IPS-NIHi7 (cell line): ENCODE measurements at regions not wholly inside any gene's neighbourhood (a gene's known extent, or its start where the extent isn't known, plus 50 kb on each side); places are given as distances from the start of the nearest gene placed in this dataset.

Experiments used
- DNase-seq: peaks from one replicate; pipeline ENCODE4 v3.0.0; 2012; ENCODE audit warnings: mixed read lengths; ENCODE audit errors: extremely low spot score

DNA sequence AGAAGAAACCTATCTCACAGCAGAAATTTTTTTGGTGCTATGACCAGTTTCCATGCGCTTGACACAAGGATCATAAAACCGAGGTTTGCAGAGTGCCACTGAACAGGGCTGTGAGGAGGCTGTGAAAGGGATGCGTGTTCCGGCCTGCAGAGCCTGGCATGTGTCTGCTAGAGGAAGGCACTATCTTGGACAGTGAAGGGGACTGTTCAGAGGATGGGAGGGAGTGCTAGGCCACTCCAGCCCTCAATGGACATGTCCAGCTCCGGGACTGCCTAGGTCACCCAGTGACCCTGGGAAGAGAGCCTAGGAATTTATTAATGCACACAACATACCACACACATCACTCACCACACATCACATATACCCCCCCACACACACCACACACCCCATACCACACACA is 275.9 kb downstream of the GADD45G start:
- no peak for DNase-seq

- no peak for DNase-seq
These were observed 276.6 kb downstream of the GADD45G start for GRCh38 chr9:89881431-89881830.

DNA sequence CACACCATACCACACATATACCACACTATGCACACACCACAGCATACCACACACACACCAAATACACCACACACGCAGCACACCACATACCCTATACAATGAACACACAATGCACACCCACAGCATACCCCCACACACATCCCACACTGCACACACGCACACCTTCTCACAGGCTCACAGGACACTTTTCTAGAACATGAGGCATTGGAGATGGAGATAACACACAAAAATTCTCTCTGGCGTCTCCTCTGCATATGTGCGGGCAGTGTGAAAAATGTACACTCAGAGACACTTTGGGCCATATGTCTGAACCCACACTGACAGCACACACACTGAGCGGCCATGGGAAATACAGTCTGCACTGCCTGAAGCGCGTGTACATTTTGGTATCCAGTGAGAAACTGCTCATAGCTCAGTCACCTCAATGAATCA is 278.1 kb downstream of the GADD45G start:
- DNase-seq = no peak

DNA sequence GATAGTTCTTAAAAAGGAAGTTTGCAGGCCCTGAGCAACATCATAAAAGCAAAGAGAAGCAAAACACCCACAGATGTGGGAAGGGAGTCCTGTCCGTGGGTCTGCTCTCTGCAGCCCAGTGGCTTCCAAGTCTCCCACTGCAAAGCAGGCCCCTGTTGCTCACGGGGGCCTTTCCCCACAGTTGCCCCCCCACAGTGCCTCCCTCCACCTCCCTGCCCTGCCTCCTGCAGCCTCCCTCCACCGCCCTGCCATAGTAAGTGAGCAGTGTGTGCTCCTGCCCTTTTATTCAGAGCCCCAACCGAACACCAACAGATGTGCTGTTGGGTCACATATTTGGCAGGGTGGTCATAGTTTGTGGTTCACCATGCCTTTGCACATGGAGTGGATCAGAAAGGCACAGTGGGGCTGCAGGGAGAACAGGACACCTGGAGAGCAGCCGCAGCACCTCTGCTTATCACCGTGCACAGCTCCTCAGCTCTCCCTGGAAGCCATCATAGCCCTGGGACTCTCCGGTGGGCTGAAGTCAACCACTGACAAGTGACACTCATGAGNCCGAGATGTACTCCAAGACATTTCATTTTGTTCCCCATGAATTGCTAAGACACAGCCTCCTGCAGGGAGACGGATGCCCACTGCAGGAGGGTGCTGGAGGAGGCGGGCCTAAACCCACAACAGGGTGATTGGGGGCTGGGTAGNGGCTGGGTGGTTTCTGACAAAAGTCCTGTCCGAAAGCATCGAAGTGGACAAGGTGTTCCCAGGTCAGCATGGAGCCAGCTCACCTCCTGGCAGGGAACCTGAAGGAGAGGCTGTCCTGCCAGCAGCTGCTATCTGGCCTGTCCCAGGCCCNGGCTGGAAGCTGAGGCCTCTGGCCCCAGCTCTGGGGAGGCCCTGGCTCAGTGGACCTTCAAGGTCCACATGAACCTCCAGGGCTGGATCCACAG is 278.9 kb downstream of the GADD45G start:
- no peak for DNase-seq

- no peak for DNase-seq
These were observed 279.7 kb downstream of the GADD45G start for GRCh38 chr9:89884356-89885083.

DNA sequence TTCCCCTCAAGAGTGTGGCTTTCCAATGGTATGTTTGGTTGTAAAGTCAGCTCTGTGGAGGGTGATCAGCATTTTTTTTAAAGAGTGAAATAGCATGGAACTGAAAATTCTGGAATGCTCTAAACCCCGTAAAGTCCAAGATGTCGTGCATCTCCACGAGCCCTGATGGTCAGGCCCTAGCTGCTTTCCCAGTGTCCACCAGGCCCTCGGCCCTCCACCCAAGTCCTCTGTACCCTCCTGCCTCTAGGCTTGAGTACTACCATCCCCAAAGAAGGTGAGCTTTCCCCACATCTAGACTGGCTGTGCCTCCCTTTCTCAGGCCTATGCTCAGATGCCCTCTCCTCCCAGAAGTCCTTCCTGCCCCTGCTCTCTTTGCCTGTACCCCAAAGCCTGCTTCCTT is 280.3 kb downstream of the GADD45G start:
- no peak for DNase-seq

- no peak for DNase-seq
These were observed 281.5 kb downstream of the GADD45G start for GRCh38 chr9:89886281-89886700.

DNA sequence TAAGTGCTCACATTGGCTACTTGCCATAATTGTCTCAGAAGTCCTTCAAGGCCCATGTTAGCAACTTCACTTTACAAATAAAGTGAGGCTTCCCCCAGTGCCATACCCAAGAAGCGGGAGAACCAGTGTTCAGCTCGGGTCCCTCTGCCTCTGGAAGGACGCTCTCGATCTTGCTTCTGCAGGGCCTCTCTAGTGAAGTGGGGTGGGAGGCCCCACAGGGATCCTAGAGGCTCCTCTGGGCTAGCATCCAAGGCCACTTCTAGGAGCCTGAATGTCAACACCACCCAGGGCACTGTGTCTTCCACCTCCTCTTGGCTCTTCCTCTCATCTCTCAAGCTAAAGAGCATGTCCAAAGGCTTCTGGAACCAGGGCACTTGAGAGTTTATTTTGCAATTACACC is 282.5 kb downstream of the GADD45G start:
- DNase-seq = no peak

GRCh38 chr9:89888233-89888632 is 283.4 kb downstream of the GADD45G start:
- no peak for DNase-seq

DNA sequence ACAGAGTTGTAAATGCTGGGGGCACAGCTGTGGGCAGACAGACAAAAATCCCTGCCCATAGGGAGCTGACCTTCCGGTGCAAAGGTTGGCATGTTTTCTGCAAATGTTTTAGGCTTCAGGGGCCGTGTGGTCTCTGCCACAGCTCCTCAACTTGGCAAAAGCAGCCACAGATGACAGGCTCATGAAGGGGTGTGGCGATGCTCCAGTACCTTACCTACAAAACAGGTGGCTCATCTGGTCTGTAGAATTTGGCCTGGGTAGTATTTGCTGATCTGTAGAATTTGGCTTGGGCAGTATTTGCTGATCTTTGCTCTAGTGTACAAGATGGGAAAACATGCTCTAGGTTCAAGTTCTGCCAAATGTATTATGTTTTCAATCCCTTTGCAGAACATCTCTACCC is 283.9 kb downstream of the GADD45G start:
- no peak for DNase-seq

DNA sequence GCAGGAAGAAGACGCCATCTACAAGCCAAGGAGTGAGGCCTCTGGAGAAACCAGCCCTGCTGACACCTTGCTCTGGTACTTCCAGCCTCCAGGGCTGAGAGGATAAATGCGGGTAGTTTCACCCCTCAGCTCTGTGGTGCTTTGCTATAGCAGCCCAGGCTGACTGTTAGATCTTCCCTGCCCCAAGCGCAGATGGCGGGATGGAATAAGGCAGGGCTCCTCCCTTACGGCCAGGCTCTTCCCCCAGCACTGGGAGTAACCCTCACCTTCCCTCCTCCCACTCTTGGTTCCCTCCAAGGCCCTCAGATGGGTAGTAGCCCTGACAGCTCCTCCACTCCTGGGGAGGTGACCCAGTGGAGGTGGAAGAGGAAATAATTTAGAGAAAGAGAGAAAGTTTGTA is 285.1 kb downstream of the GADD45G start:
- DNase-seq = no peak

- no peak for DNase-seq
These were observed 285.6 kb downstream of the GADD45G start for GRCh38 chr9:89890326-89890980.

- no peak for DNase-seq
These were observed 286.4 kb downstream of the GADD45G start for GRCh38 chr9:89891221-89891590.

DNA sequence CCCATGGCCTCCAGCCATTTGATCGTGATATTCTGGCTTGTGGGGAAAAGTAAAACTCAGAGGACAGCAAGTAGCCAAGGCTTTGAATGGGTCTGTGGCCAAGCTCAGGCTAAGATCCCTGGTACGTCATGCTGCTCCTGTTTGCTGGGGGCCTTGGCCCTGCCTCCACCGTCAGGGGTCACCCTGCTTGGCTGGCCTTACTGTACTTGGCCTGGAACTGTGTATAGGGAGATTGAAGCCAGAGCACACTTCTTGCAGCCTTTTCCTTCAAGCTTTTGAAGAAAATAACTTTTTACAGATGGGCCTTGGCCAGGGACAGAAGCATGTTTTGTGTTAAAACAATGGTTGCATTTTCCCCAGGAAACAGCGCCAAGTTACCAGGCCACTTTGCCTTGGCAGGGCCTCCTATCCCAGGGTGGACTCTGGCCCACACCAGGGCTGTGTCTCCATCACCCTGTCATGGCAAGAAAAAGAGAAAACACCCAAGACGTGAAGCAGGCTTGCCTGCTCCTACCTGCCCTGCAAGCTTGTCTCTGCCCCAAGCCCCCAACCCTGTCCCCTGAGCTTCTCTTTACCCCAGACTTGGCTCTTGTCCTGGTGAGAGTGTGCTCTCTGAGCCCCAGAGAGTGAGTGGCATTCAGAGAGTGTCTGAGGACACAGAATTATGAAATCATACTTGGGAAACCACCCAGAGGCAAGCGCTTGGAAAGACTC is 286.9 kb downstream of the GADD45G start:
- no peak for DNase-seq

- no peak for DNase-seq
These were observed 288.1 kb downstream of the GADD45G start for GRCh38 chr9:89892920-89893319.

- no peak for DNase-seq
These were observed 289.1 kb downstream of the GADD45G start for GRCh38 chr9:89893886-89894285.

DNA sequence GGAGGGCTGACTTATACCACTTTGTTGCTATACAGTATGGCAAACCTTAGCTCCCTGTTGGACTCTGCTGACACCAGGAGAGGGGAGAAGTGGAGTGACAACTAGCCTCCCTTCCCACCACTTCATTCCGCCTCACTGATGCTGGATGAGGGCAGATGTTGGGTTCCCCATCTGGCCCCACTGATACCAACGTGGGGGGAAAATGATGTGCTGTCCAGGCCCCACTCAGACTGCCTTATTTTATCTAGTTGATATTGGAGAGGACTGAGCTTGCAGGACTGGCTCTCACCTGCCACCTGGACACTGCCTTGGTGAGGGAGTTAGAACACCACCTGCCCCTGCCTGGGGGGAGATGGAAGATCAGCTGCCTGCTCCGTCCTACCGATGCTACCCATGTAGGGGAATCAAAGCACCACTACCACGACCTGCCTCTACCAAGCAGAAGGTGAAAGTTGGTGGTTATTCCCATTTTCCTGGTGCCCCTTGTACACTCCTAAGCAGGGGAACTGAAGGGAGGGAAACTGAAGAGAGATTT is 292.1 kb downstream of the GADD45G start:
- no peak for DNase-seq

GRCh38 chr9:89899573-89899972 is 294.8 kb downstream of the GADD45G start:
- no peak for DNase-seq

DNA sequence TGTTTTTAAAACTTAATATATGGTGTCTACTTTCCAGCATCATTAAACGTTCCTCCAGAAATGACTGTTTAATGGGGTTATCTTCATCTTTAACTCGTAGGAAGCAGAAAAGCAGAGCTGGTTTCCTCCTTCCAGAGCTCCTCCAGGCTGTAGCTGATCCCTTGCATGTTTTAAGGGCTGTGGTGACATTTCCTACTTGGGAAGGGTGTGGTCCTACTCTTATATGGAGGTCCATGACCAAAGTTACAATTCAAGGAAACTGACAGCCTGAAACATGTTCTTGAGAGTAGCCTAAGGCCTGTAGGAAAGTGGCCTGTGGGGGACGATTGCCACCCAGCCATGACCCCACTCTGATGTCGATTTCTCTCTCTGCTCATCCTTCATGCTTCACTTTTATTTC is 297.1 kb downstream of the GADD45G start:
- DNase-seq = no peak

DNA sequence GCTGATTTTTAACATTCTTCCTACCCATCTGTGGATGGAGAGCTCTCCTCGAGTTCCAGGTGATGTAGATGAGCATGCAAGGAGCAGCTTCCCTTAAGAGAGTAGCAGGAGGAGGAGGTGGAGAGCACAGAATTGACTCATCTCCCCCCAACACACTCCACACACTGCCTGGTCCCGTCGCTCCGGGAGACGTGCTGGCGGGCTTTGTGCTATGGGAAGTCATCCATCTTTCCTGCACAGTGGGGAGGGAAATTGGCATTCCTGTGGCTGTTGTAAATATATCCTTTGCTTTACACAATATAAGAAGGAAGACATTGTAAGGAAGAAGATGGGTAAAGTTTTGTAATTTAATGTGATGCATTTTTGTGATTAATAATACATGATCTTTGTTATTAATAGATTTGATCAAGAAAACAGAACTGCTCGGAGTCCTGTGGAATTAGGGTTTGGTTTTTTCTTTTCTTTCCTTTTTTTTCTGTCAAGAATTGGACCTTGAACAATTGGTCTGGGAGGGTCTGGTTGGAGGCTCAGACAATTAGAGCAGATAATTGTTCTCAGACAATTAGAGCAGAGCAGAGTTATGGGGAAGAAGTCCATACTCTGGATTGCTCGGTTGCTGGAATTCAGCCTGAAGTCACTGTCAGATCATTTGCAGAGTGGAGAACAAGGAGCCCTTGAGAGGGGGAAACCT is 297.8 kb downstream of the GADD45G start:
- DNase-seq = no peak

DNA sequence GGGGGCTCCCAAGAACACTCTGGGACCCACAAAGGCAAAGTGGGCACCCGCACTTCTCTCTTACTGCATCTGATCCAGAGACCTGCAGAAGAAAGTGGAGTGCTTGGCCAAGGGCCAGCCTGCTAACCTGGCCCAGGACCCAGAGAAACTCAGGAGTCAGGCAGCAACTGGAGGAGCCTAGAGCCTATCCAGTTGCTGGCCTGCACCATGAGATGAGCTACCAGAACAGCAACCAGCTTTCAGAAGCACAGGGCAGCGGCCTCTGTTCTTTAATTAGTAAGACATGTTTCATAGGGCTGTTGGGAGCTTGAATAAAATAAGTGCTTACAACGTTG is 298.3 kb downstream of the GADD45G start:
- DNase-seq = no peak
